HuH-7.5 (cell line): ENCODE measurements at regions not wholly inside any gene's neighbourhood (a gene's known extent, or its start where the extent isn't known, plus 50 kb on each side); places are given as distances from the start of the nearest gene placed in this dataset.

Experiments
- DNase-seq: peaks from one replicate; pipeline ENCODE4 v3.0.0; 2011; ENCODE audit warnings: low spot score

GRCh38 chr5:58066557-58066956, 393.3 kb downstream of the PLK2 start:
- DNase-seq = no peak

GRCh38 chr5:58066076-58066475, 393.8 kb downstream of the PLK2 start:
- no peak for DNase-seq

- no peak for DNase-seq
Measured at GRCh38 chr5:58064801-58065200, 395.1 kb downstream of the PLK2 start.

DNA sequence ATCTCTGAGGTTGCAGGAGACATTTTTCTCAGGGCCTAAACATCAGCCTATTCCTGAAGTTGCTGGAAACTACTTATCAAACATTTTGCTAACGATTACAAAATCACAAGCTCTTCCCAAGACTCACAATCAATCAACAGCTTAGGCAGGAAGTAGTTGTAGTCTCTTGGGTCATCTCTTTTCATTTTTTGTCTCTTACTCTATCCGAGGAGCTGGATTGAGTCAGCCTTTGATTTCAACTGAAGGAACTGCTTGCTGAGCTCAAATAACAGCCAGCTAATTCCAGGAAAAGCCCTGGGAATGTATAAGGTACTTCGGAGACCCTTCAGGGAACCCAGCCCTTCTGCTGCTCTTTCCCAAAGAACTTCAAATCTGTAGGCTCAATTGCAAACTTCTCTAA, 398.9 kb downstream of the PLK2 start:
- DNase-seq = no peak

DNA sequence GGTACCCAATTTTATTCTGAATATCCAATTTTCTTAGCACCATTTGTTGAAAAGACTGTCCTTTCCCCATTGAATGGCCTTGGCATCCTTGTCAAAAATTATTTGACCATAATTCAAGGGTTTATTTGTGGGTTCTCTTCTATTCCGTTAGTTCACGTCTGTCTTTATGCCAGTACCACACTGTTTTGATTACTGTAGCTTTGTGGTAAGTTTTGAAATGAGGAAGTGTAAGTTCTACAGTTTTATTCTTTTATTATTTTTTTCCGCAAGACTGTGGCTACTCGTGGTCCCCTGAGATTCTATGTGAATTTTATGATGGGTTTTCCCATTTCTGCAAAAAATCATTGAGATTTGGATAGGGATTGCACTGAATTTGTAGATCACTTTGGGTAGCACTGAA, 402.6 kb downstream of the PLK2 start:
- DNase-seq = no peak

GRCh38 chr5:58056546-58056945, 403.3 kb downstream of the PLK2 start:
- DNase-seq = no peak

GRCh38 chr5:58054018-58054417, 405.9 kb downstream of the PLK2 start:
- DNase-seq = no peak

GRCh38 chr5:58048954-58049353, 410.9 kb downstream of the PLK2 start:
- DNase-seq = no peak

DNA sequence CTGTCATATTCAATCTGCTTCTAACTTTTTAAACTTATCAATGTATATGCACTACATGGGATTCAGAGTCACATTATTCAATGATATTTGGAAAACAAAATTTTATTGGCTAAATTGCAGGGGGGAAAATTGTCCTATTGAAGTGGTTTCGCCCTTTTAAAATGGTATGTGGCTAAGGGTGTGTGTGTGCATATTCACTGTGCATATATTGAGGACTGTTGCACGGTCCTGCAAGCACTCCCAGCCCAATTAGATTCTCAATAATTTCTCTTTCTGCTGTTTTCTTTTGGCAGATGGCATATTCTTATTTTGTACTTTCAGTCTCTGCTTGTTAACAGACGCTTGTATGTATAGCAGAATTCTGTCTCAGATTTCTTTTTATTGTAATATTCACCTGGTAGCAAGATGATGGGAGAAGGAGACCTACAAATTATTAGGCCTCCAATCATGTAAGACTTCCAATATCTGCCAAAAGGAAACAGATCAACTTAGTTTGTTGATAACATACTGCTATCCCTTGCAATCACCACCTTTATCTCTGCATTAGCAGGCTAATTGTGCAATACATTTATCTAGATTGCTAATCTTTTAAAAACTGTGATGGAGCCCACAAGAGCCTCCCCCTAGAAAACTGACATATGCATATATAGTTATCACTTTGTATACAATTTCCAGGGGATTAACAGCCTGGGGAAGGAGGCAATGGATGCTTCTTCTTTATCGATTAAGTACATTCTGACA, 411.5 kb downstream of the PLK2 start:
- DNase-seq = no peak

DNA sequence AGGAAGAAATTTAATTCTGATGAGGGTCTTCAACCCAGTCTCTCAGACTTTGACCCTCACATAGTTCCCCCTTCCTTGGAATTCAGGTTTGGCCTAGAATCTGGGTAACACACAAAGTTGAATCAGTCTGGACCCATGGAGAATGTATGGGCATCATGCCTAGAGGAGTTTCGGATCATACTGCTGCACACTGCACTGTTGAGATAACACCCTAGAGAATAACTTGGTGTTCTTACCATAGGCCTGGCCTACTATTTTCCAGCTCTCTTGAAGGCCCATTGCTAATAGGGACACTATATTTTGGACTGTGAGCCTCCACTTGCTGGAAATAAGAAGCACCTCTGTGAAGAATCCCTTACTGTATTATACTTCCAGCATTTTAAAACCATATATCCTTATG, 413.5 kb downstream of the PLK2 start:
- no peak for DNase-seq

- no peak for DNase-seq
Measured at GRCh38 chr5:58044166-58044565, 415.7 kb downstream of the PLK2 start.

GRCh38 chr5:58043032-58043945, 416.6 kb downstream of the PLK2 start:
- no peak for DNase-seq

GRCh38 chr5:58041884-58042283, 418.0 kb downstream of the PLK2 start:
- DNase-seq = no peak

- DNase-seq = no peak
Measured at GRCh38 chr5:58040846-58041245, 419.0 kb downstream of the PLK2 start.

- DNase-seq = no peak
Measured at GRCh38 chr5:58040044-58040443, 419.8 kb downstream of the PLK2 start.

DNA sequence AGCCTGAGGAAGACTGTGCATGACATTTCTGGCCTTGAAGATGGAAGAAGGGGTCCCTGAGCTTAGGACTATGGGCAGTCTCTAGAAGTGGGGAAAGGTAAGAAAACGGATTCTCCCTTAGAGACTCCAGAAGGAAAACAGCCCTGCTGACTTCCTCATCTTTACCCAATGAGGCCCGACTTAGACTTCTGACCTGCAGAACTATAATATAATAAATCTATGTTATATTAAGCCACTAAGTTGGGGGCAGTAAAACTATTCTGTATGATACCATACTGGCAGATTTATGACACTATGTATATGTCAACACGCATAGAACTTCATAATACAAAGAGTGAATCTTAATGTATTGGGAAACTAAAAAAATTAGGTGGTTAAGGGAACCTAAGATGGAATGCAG, 422.0 kb downstream of the PLK2 start:
- no peak for DNase-seq

DNA sequence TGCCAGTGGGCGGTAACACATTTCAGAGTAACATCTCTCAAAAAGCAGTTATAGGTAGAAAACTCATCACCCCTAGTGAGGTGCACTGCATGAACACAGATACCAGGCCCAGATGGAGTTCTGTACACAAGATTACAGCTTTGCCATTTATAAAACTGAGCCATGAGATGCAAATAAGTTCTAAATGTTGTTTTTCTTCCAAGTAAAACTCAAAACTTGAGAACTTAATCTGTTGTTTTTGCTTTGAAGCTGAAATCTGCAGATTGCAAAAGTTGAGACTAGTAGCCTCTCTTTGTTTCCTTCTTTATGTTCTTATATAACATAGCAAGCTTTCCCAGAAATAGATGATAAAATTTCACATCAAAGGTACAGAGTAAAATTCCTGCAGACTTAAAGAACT, 434.1 kb downstream of the PLK2 start:
- DNase-seq = no peak

- DNase-seq = no peak
Measured at GRCh38 chr5:58024151-58024550, 435.7 kb downstream of the PLK2 start.

GRCh38 chr5:58022055-58022454, 437.8 kb downstream of the PLK2 start:
- no peak for DNase-seq

- DNase-seq = no peak
Measured at GRCh38 chr5:58021466-58021865, 438.4 kb downstream of the PLK2 start.

DNA sequence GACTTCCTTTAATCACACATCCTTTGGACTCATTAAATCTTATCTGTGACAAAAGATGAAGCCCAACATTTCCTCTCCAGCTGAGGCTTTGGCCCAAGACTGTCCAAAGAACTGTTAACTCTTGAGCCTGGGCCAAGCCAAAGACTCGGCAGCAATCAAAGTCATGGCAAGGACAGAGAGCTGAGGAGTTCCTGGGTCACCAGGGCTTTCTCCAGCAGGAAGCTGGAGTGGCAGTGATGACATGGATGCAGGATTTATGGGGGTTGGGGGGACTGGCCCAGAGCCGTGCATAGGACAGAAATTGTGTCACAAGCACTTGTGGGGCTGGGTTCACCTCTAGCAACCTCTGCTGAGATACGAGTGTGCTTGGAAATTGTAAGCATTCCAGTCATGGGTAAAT, 440.3 kb downstream of the PLK2 start:
- DNase-seq = no peak

GRCh38 chr5:58018016-58018415, 441.9 kb downstream of the PLK2 start:
- DNase-seq = no peak

DNA sequence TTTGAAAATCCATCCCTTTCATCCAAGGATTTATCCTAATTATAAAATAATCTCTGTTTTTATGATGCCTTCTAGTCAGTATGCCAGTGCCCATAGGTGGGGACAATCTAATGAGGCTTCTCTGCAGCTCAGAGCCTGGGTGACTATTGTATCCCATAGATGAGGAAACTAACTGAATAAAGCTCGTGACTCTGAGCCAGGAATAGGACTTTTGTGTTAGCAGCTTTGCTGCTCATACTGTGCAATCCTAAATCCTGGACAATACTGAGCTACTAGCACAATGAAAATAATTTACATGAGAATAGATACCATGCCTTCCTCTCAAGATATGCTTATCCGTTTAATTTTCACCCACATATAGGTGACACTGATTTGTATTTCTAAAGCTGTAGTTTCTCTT, 443.0 kb downstream of the PLK2 start:
- DNase-seq = no peak
